ENCODE measurements at regions not wholly inside any gene's neighbourhood (a gene's known extent, or its start where the extent isn't known, plus 50 kb on each side); places are given as distances from the start of the nearest gene placed in this dataset.

DNA sequence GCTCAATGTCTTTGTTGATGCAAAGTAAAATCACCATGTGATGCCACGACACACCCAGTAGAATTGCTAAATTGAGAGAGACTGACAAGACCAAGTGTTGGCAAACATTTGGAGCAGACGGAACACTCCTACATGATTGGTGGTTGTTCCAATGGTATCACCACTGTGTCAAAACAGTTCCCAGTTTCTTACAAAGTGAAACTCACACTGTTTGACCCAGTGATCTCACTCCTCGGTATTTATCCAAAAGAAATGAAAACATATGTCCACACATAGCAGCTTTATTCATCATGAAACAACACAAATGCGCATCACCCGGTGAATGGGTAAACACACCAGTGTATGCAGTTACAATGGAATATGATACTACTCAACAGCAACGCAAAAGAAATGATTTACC, 74.0 kb upstream of the SULF2 start:
- Histone ChIP-seq H3K9me2 (replicated peaks; ENCODE audit: control insufficient read depth, low read length) (no peaks in the 10 kb centered on the region), H3K27ac (ENCODE audit: low read depth, low read length) (no peak overlapping the region), H3K79me2 (ENCODE audit: control insufficient read depth, low read length) (no peaks in the 10 kb centered on the region), H3K4me1 (ENCODE audit: control insufficient read depth, low read length) (no peaks in the 10 kb centered on the region), H3F3A (ENCODE audit: control insufficient read depth, insufficient read depth) (no peaks in the 10 kb centered on the region), H3K4me2 (ENCODE audit: low read length) (no peak overlapping the region), H3K9me3 (ENCODE audit: control insufficient read depth, insufficient read depth, low read length) (no peaks in the 10 kb centered on the region), H3K4me3 (ENCODE audit: low read length) (no peak overlapping the region), H4K20me1 (ENCODE audit: control insufficient read depth, insufficient read depth, low read depth, low read length) (no peaks in the 10 kb centered on the region), H3K27me3 (ENCODE audit: control insufficient read depth, low read length) (peaks cover 16% of the 10 kb centered on the region; the same call in 1 of the 2 replicates), H3K36me3 (ENCODE audit: control insufficient read depth, low read length) (no peaks in the 10 kb centered on the region)
- no peak for TF ChIP-seq EZH2phosphoT487 (IDR thresholded peaks at IDR 0.05; ENCODE audit: borderline replicate concordance, low read length)
- TF ChIP-seq, protein P1, sequence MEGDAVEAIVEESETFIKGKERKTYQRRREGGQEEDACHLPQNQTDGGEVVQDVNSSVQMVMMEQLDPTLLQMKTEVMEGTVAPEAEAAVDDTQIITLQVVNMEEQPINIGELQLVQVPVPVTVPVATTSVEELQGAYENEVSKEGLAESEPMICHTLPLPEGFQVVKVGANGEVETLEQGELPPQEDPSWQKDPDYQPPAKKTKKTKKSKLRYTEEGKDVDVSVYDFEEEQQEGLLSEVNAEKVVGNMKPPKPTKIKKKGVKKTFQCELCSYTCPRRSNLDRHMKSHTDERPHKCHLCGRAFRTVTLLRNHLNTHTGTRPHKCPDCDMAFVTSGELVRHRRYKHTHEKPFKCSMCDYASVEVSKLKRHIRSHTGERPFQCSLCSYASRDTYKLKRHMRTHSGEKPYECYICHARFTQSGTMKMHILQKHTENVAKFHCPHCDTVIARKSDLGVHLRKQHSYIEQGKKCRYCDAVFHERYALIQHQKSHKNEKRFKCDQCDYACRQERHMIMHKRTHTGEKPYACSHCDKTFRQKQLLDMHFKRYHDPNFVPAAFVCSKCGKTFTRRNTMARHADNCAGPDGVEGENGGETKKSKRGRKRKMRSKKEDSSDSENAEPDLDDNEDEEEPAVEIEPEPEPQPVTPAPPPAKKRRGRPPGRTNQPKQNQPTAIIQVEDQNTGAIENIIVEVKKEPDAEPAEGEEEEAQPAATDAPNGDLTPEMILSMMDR (IDR thresholded peaks at IDR 0.05; ENCODE audit: low read depth, low read length, poor library complexity, severe bottlenecking), result no peak

DNA sequence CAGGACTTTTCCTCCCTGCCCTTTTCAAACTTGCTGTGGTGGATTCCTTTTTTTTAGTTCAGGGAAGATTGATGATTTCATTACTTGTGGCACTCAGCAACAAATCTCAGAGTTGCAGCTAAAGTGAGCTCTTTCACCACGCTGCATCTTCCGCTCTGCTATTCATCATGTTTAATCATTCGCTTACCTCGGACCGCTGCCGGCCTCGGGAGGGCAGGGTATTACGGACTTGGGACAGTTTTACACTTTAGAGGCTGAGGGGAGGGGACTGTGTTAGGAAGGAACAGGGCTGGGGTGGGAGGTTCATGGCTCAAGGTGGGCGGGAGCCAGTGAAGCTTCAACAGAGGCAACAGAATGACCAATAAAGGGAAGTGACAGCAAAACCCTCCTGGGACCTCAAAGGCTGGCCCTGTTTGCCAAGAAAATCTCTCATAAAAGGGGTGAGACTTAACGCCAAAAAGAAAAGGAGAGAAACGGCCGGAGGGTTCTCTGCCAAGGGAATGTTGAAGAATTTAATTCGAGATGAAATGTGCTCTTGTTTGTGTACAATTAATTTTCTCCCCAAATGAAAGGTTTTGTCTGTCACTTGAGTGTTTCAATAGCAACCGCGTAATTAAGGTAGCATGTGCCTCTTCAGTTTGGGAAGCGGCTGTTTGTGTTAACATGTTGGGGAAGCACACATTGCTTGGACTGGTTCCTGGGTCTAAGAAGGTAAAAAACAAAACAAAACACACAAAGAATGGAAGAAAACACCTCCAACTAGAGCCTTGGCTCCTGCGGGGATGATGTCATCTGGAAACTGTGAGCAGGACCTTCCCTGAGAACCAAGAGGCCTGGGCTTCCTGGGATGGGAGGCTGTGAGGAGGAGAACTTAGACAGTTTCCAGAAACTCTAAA, 72.5 kb upstream of the SULF2 start:
- Histone ChIP-seq H3K79me2 (ENCODE audit: control insufficient read depth, low read length) (no peaks in the 10 kb centered on the region), H3K27ac (ENCODE audit: low read depth, low read length) (no peak overlapping the region), H3K4me2 (ENCODE audit: low read length) (no peak overlapping the region), H3K9me3 (ENCODE audit: control insufficient read depth, insufficient read depth, low read length) (no peaks in the 10 kb centered on the region), H3K36me3 (ENCODE audit: control insufficient read depth, low read length) (no peaks in the 10 kb centered on the region), H4K20me1 (ENCODE audit: control insufficient read depth, insufficient read depth, low read depth, low read length) (no peaks in the 10 kb centered on the region), H3K9me2 (replicated peaks; ENCODE audit: control insufficient read depth, low read length) (no peaks in the 10 kb centered on the region), H3K4me3 (ENCODE audit: low read length) (no peak overlapping the region), H3F3A (ENCODE audit: control insufficient read depth, insufficient read depth) (no peaks in the 10 kb centered on the region), H3K4me1 (ENCODE audit: control insufficient read depth, low read length) (no peaks in the 10 kb centered on the region), H3K27me3 (ENCODE audit: control insufficient read depth, low read length) (0 out of 2 replicates have a peak, but pooled peaks cover 8% of the 10 kb centered on the region)
- TF ChIP-seq EZH2phosphoT487 (IDR thresholded peaks at IDR 0.05; ENCODE audit: borderline replicate concordance, low read length), result no peak

DNA sequence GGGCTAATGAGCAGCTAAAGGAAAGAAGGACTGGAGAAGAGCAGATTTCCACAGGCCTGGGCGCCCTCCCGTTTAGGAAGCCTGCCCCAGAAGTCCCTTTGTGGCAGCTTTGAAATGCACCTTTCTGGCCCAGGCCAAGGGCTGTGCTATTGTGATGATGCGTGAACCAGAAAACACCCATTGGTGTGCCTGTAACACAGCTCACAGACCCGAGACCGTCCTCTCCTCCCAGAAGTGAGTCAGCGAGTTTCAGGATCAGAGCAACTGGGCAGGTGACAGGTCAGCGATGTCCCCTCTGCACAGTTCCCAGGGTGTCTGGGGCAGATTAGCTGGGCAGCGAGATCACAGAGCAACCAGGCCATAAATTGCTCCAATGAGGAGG, 71.9 kb upstream of the SULF2 start:
- no peaks in the 10 kb centered on the region for H3K4me1 ChIP-seq (ENCODE audit: control insufficient read depth, low read length)

More for the DNA sequence above, 71.9 kb upstream of the SULF2 start:
- no peak for TF ChIP-seq EZH2phosphoT487 (IDR thresholded peaks at IDR 0.05; ENCODE audit: borderline replicate concordance, low read length)
- TF ChIP-seq, protein P1 (IDR thresholded peaks at IDR 0.05; ENCODE audit: low read depth, low read length, poor library complexity, severe bottlenecking), result no peak
- Histone ChIP-seq H3K9me3 (ENCODE audit: control insufficient read depth, insufficient read depth, low read length) (no peaks in the 10 kb centered on the region), H3F3A (ENCODE audit: control insufficient read depth, insufficient read depth) (no peaks in the 10 kb centered on the region), H4K20me1 (ENCODE audit: control insufficient read depth, insufficient read depth, low read depth, low read length) (no peaks in the 10 kb centered on the region), H3K79me2 (ENCODE audit: control insufficient read depth, low read length) (no peaks in the 10 kb centered on the region), H3K27ac (ENCODE audit: low read depth, low read length) (no peak overlapping the region), H3K27me3 (ENCODE audit: control insufficient read depth, low read length) (0 out of 2 replicates have a peak, but pooled peaks cover 5% of the 10 kb centered on the region), H3K4me2 (ENCODE audit: low read length) (no peak overlapping the region), H3K9me2 (replicated peaks; ENCODE audit: control insufficient read depth, low read length) (no peaks in the 10 kb centered on the region), H3K36me3 (ENCODE audit: control insufficient read depth, low read length) (no peaks in the 10 kb centered on the region), H3K4me3 (ENCODE audit: low read length) (no peak overlapping the region)
